Fibroblast of skin of left quadriceps (primary cell): ENCODE measurements at regions not wholly inside any gene's neighbourhood (a gene's known extent, or its start where the extent isn't known, plus 50 kb on each side); places are given as distances from the start of the nearest gene placed in this dataset.
A peak's percentile ranks its signal among the peaks of the same experiment; 100 is the strongest.

Experiments
- DNase-seq, 2 experiments: peaks; one replicate each; pipeline ENCODE4 v3.0.0-alpha.2; 2013; ENCODE audit warnings: low read depth in 2 of 2

DNA sequence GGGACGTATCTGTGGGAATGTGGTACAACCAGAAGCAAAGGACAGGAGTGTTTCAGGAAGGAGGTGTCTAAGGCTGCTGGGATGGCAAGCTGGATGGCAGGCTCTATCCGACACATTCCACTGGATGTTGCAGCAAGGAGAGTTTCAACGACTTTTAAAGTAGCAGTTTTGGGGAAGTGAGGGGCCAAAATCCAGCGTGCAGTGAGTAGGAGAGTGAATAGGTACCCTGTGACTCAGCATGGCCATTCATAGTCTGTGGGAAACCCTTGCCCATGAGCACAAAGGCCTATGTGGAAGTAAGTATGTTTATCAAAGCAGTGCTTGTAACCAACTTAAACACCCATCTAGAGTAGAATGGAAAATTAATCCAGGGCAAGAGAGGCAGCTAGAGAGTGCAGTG, 664.7 kb downstream of the ACTL7B start:
- DNase-seq: no peak

DNA sequence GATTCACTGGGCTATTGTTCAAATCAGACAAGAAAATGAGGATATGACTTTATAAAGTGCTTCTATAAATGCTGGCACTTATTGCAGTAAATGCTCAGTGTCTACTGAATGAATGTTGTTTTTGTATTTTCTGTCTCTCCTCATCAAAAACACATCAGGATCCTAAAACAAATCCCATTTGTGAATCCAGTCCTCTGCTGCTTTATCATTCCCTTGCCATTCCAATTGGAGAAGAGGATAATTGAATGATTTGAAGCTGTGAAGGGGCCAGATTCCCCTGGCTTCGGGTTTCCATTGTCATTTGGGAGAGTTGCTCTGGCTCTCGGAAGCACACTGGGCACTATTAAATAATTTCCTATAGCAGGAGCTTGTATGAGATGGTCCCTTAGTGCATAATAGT, 666.8 kb downstream of the ACTL7B start:
- DNase-seq: no peak

DNA sequence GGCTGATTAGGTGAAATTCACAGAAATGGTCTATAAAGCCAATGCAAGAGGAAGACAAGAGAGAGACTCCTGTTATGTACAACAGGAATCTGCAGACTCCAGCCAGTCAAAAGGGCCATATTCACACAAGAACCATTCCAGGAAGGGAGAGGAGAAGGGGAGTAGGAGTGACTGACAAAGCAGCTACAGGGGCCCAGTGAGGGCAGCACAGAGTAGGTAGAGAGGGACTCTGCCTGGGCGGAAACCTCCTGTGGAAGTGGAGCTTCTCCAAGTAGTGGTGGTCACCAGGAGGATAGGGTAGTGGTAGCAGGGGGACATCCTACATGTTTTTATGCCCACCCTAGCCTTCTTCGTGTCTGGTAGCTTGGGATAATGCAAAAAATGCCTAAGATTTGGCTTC, 667.3 kb downstream of the ACTL7B start:
- no peak for DNase-seq

DNA sequence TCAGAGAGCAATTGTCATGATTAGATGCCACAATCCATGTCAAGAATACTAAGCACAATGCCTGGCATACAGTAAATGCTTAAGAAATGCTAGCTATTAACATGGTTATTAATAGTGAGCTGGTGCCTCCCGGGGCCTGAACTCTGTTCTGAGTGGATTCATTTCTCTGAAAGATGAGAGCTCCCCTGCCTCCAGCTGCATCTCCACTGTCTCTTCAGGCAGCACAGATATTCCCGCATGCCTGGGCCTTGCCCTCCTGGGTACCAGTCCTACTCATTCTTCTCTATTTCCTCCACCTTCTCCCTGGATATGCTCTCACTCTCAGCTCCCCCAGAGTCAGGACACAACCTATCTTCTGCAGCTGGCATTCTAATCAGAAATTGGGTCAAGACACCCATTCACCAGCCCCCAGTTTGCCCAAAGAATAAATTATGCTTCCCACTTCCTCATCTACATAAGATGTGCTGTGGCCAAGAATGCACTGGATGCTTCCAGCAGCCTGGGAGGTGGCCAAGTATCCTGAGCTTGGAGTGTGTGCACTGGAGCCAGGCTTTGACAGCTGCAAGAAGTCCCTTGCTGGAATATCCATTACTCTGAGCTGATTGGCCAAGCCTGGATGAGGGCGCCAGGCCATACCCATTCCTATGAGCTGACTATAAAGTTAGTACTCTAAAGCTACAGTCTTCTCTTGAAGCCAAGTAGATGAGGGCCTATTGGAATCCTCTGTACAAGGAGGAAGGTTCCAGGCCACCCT, 669.0 kb downstream of the ACTL7B start:
- peak; percentile 48 to 53 for DNase-seq

DNA sequence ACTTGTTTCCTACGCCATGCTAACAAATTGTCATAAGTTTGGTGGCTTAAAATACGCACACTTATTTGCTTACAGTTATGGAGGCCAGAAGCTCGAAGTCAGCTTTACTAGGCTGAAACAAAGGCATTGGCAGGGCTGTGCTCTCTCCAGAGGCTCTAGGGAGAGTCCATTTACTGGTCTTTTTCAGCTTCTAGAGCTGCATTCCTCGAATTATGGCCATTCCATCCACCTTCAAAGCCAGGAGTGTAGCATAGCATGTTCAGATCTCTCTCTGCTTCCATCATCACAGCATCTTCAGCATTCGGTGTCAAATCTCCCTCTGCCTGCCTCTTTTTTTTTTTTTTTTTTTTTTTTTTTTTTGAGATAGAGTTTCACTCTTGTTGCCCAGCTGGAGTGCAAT, 670.2 kb downstream of the ACTL7B start:
- DNase-seq: no peak

DNA sequence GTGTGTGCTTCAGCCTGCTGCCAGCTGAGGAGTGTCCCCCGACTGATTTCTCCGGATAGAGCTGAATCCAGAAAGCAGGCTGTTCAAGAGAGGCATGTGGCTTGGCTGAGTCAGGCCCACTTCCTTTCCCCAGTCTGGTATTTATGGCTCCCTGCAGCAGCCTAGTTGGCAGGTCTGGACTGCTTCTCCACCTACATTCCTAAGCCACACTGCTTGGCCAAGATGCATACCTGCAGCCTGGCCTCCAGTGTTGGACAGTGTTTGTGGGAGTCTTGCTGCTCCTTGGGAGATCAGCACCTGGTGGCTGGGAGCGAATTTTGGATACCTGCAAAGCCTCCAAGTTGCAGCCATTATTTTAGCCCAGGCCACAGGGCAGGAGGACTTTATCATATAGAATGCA, 670.8 kb downstream of the ACTL7B start:
- DNase-seq: peak; percentile 33 to 39

DNA sequence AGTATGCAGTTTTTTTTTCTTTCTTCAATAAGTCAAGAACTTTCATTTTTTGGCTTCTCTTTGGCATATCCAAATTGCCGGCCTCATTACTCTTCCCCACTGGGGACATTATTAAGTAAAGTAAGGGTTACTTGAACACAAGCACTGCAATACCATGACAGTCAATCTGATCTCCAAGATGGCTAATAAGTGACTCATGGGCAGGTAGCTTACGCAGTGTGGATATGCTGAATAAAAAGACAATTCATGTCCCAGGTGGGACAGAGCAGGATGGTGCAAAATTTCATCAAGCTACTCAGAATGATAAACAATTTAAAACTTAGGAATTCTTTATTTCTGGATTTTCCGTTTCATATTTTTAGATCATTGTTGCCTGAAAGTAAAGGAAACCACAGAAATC, 671.8 kb downstream of the ACTL7B start:
- no peak for DNase-seq

DNA sequence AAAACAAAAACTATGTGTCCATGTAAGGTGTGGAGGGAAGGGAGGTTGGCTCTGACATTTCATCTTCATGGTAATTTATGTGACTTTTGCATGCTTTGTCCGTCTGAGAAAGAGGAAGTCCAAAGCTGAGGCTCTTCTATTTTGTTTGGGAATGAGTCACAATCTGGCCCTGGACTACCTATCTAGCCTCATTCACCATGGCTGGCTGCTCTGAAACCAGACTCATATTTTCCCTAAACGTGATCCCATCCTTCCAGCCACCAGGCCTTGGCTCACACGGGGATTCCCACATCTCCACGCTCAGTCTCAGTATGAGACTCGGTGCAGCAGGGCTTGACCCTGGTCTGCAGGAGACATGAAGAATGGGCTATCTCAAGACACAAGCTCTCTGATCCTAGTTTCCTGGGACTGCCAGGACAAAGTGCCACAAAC, 672.8 kb downstream of the ACTL7B start:
- no peak for DNase-seq

DNA sequence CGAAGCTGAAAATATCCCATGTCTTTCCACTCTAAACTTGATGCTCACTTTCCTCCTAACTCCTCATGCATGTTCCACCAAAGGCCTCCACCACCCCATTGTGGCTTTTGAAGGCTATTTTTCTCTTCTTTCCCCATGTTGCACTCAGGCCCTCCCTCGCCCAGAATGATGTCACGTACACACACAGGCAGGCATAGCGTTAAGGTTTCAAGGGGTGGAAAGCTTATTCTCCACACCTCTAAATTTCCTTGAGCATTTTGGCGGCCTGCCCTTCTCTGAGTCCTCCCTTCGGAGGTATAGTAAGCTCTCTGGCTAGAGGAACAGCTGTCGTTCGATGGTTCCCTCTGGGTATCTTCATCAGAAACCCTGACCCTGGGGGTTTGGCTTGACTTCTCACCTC, 673.5 kb downstream of the ACTL7B start:
- DNase-seq: no peak

DNA sequence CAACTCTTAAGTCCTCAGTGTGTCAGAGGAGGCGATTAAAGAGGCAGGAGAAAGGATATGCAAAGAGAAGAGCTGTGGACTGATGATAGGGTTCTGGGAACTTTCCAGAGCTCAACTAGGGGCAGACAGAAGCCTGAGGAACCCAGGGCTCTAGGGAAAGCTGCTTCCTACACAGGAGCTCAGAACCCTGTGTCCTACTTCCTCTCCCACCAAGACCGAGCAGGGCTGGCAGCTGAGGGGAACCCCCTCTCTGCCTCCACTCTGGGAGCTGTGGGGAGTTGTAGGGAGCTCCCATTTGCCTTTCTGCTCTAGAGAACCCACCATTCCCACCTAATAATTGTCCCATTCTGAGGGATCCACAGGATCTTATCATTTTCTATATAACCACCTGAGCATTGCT, 674.3 kb downstream of the ACTL7B start:
- no peak for DNase-seq

DNA sequence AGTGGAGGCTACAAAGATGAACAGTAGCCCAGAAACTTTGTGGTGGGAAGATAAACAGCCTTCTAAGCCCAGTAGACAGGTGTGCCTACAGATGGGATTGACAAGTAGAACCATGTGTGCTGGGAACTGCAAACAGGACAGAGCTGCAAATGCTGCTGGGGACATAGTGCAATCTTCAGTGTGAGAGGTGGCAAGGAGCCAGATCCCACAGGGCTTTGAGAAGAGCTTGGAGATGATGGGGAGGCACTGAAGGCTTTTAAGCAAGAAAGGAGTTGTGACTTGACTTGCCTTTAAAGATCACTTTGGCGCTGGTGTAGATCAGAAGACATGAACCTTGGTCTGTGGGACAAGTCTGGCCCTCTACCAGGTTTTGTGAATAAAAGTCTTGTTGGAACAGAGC, 675.2 kb downstream of the ACTL7B start:
- no peak for DNase-seq

DNA sequence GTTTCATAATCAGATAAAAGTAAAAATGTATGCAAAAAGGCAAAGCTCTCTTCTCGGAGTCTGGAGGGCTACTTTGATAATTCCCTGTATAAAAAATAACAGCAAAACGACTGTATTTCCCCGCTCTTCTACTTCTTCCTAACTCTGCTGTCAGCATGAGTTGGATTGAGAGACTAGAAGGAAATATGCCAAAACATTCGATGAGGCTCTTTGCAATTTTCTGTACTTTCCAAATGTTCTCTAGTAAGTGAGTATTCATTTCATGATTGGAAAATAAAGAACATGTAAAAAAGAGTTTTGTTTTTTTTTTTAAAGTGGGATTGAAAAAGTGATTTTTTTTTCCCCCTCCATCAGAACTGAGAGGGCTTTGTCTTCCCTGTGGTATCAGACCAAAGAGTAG, 677.5 kb downstream of the ACTL7B start:
- no peak for DNase-seq

DNA sequence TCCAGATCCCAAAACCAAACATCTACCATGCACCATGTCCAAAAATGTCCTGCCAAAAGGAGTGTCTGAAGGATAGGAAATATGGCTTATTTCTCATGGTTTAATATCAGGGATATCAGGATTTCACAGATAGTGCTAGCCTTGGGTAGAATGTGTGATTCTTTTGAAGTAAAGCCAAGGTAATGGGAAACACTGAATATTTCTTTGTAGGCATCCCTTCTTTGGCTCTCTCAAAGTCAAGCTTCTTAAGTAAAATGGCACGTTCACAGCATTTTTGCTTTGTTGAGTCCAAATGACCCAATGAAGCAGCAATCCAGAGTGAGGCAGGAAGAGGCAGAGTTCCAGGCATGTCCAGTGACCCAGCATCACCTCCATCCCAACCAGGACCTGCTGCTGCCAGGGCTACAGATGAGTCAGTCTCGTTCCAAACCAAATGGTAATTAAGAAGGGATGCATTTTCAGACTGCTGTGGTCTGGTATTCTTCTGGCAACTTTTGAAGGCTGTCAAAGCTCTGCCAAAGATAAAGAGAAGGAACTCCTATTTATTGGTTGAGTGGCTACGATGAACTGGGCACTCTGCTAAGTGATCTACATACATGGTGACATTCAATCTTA, 678.8 kb upstream of the KLF4 start:
- no peak for DNase-seq

DNA sequence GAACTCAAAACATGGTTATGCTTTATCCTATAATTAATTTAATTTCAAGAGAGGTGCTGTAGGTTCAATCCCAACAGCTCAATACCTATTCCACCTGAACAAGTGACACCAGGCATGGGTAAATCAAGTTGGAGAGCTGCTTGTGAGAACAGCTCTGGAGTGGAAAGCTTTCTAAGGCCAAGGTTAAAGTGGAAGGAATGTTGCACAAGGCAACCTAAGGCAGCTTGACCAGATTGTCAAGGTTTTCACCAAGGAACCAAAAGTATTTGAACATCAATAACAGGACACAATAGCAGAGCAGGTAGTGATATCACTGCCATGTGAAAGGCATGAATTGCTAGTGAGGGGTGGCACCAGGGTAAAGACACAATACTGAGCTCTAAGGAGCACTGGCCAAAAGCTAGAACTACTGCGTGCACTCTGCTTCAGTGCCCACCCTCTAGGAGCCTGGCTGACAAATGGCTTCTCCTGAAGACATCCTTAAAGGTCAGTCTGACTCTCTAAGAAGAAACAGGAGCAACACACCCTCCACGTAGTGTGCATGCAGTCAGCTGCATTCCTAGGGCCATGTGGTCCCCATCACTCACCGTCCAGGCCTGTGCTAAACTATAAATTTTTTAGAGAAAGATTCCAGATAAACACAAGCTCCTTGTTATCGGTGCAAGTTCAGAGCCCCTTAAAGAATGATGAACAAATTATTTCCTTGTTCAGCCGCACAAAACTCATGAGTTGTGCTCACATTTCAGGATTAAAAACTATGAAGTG, 677.7 kb upstream of the KLF4 start:
- DNase-seq: no peak

DNA sequence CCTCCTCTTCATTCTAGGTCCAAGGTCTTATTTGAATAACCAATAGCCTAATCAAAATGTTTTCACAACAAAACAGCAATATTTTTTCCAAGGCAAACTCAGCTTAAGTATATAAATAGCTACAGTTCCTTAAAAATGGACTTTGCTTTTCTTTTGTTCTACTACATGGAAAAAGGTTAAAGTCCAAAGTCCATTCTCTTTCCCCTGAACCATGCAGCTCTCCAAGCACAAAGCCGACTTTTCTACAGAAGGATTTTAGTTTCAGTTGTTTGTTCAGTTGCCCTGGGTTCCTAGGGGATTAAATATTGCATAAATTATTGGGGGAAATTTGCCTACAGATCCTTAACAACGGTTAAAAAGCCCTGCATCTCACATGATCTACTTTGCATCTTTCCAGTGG, 677.0 kb upstream of the KLF4 start:
- DNase-seq: no peak

DNA sequence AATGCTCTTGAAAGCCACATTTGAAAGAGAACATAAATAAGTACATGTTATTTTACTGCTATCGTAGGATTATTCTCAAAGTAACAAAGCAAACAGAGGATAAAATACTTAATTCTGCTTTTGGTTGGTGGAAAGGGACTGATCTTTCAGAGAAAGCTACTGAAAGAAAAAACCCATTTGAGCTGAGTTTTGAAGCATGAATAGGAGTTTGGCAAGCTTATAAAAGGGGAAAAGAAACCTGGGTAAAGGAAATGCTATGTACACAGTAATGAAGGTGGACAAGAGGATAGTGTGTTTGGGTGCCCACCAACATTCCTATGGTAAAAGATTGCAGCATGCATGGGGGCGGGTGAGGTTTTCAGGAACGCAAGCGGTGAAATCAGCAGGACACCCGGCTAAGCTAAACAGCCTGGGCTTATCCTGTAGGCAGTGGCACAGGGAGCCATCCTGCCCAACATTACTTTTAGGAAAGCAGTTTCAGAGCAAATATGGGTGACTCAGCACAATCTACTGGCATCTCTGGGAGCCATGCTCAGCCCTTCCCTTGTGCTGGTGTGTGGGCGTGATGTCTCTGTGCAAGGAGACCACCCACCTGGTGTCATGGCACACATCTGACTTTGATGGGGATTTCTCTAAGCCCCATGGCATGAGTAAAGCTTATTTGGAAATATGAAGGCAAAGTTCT, 673.9 kb upstream of the KLF4 start:
- DNase-seq: no peak

DNA sequence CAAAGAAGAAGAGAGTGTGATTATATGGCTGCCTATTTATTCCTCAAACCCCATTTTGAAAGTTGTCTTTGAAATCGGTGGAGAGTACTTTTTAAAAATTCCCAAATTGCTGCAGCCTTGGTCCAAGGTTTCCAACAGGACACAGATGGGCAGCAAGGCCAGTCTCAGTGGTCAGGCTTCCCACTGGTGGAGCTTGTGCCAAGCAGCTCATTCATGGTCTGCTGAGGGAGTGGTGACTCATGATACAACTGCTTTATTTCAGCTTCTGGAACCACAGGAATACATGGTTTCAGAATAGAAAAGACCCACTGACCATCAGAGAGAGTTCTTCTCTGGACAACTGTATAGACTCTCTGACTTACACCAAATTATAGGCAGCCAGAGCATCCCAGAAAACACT, 673.1 kb upstream of the KLF4 start:
- DNase-seq: no peak

DNA sequence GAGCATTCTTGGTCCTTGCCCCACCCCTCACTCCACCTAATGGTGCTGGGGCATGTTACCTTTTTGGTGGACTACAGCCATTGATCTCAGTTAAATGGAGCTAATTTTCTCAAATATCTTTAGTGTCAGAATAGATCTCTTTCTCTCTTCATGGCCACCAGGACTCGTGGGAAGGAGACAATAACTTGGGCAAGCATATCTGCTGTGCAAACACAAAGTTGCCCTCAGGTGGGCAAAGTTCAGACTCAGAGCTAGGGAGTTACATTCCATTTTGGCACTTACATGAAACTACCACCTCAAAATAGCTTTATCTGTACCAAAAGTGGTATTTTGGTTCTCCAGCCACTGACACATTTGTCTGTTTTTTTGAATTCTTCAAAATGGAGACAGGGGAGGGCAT, 671.9 kb upstream of the KLF4 start:
- DNase-seq: no peak

DNA sequence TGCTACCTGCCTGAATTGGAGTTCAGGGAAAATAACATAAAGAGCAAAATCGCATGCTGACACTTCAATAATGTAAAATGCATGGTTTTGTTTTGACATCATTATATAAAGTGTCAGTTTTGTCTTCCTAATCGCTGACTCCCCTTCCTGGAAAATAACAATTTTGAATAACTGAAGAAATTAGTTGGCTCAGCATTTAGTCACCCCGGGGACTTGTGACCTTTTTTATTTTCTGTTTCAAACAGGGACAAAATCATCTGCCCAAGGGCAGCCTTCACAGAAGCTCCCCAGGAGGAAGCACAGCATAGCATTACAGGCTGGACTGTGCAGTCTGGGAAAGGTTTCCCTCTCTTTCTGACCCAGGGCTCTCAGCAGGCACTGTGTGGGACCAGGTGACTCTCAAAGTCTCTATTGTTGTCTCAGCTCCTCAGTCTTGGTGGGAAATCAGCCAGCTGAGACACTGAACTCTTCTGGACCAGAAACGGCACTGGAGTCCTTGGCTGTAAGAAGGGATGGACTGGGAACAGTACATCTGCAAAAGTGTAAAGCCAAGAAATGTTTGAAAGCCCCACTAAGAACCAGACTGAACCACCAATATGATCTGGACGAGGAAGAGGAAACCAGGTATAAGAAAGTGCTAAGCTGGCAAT, 671.3 kb upstream of the KLF4 start:
- DNase-seq: no peak

DNA sequence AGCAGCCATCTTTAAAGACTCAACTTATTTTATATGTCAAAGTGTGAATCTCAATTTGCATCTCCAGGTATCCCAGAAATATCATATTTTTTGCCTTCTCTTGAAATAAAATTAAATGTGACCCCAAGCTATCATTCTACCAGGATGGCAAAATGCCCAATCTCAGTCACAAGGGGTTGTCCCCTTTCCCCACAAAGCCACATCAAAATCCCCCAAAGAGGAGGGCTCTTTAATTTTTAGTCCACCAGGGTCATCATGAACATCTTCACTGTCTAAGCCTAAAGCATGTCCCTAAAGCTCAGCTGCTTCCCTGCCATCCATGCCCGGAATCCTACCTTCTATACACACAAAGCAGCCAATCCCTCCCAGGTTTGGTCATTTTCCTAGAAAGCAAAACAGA, 670.5 kb upstream of the KLF4 start:
- DNase-seq: no peak

DNA sequence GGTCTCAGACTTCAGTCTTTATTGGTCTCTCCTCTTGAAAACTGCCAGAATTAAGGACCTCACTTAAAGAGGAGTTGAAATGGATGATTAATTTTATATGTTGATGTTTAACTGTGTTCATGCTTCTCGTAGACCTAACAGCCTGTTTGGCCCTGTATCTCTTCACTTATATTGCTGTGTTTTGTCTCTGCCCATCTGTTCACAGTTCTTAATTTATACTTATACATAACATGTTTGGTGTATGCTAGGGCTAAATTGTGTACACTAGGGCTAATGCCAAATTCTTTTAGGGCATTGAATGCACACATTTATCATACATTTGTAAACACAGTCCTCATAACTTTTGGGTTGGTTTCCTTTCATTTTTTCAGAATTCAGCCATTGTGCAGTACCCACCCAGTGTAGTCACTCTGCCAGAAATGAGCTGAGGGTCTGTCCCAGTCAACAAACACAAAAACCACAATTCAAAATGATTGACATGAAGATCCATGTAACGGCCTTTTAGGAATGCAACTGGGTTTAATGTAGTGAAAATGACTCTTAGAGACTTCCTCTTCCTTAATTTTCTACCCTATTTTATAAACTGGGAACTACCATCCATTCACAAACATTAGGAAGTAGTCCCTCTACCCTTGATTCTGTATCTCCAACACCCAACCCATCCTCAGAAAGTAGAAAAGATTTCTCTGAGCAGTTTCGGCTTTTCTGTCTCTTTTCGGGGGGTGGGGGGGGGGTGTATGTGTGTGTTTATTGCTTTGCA, 668.8 kb upstream of the KLF4 start:
- no peak for DNase-seq
